ENCODE measurements at regions not wholly inside any gene's neighbourhood (a gene's known extent, or its start where the extent isn't known, plus 50 kb on each side); places are given as distances from the start of the nearest gene placed in this dataset.

DNA sequence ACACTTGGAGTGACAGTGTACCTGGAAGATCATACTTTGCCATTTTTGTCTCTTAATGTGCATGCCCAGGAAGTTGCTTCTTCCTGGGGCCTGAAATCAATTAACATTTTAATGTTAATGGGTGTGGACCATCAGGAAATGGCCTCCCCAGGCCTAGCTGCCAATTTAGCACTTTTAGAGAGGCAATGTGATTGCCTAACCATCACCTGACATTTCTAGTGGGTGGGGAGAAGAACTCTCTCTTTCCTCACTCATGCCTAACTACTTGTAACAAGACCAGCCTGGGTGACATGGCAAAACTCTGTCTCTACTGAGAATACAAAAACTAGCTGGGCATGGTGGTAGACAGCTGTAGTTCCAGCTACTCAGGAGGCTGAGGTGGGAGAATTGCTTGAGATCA lies 549.0 kb upstream of the RGS18 start:
- TF ChIP-seq MEIS2 (IDR thresholded peaks at IDR 0.05; ENCODE audit: partially characterized antibody), result no peak
- no peak for TF ChIP-seq TFE3 (CRISPR knock-in tag; IDR thresholded peaks at IDR 0.05)
- no peak for TF ChIP-seq CBX3 (IDR thresholded peaks at IDR 0.05; ENCODE audit: borderline replicate concordance in 1 of 2, low read length in 2 of 2)
- no peak for TF ChIP-seq CHD1 (IDR thresholded peaks at IDR 0.05; ENCODE audit: low read length)
- TF ChIP-seq NFRKB (IDR thresholded peaks at IDR 0.05; ENCODE audit: low read depth), result no peak
